B cell (primary cell): ENCODE measurements at regions not wholly inside any gene's neighbourhood (a gene's known extent, or its start where the extent isn't known, plus 50 kb on each side); places are given as distances from the start of the nearest gene placed in this dataset.
"Not testable (repeated sequence)": the region's sequence is repeated elsewhere in the genome, so short reads cannot be mapped to it uniquely, and the experiment has no call there.

Source experiments
- EZH2 ChIP-seq: IDR thresholded peaks from 2 replicates; pipeline ENCODE4 v1.6.1; 2012; ENCODE audit warnings: borderline replicate concordance, low read depth, mild to moderate bottlenecking, moderate library complexity, low read length; ENCODE audit not compliant: insufficient read depth, poor library complexity, severe bottlenecking
- TF ChIP-seq, protein P1 (sequence below): fragments of 200-600 bp; IDR thresholded peaks from one replicate; pipeline ENCODE4 v1.8.0; 2022; ENCODE audit warnings: antibody characterized with exemption, mild to moderate bottlenecking

DNA sequence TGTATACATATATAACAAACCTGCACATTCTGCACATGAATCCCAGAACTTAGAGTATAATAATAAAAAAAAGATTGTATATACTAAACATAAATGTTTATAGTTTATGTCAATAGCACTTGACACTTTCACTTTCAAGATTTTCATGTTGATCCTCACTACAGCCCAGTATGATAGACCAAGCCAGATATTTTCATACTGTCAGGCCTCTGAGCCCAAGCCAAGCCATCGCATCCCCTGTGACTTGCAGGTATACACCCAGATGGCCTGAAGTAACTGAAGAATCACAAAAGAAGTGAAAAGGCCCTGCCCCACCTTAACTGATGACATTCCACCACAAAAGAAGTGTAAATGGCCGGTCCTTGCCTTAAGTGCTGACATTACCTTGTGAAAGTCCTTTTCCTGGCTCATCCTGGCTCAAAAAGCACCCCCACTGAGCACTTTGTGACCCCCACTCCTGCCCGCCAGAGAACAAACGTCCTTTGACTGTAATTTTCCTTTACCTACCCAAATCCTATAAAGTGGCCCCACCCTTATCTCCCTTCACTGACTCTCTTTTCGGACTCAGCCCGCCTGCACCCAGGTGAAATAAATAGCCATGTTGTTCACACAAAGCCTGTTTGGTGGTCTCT lies 555.5 kb upstream of the ADGRL2 start:
- TF ChIP-seq, protein P1, sequence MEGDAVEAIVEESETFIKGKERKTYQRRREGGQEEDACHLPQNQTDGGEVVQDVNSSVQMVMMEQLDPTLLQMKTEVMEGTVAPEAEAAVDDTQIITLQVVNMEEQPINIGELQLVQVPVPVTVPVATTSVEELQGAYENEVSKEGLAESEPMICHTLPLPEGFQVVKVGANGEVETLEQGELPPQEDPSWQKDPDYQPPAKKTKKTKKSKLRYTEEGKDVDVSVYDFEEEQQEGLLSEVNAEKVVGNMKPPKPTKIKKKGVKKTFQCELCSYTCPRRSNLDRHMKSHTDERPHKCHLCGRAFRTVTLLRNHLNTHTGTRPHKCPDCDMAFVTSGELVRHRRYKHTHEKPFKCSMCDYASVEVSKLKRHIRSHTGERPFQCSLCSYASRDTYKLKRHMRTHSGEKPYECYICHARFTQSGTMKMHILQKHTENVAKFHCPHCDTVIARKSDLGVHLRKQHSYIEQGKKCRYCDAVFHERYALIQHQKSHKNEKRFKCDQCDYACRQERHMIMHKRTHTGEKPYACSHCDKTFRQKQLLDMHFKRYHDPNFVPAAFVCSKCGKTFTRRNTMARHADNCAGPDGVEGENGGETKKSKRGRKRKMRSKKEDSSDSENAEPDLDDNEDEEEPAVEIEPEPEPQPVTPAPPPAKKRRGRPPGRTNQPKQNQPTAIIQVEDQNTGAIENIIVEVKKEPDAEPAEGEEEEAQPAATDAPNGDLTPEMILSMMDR = not testable (repeated sequence)
- TF ChIP-seq EZH2 = not testable (repeated sequence)
